K562 (cell line): ENCODE measurements at regions not wholly inside any gene's neighbourhood (a gene's known extent, or its start where the extent isn't known, plus 50 kb on each side); places are given as distances from the start of the nearest gene placed in this dataset.

Experiments
- BDP1 ChIP-seq: IDR thresholded peaks from 3 replicates; pipeline ENCODE4 v1.6.1; 2011; ENCODE audit not compliant: insufficient read length, insufficient read depth
- CEBPZ ChIP-seq: fragments of 150-350 bp; IDR thresholded peaks from 2 replicates; pipeline ENCODE4 v1.6.1; 2014; ENCODE audit warnings: low read depth, mild to moderate bottlenecking, low read length, borderline replicate concordance
- DMBX1 ChIP-seq: fragments of 250-450 bp; sonication (Bioruptor Pico); IDR thresholded peaks from 2 replicates; pipeline ENCODE4 v1.8.0; 2022; ENCODE audit warnings: inconsistent platforms, mild to moderate bottlenecking, moderate library complexity, borderline replicate concordance
- HNRNPUL1 ChIP-seq: fragments of 200-400 bp; formaldehyde crosslinking; IDR thresholded peaks from 2 replicates; pipeline ENCODE4 v1.6.1; 2017; ENCODE audit warnings: low read length
- NCOA4 ChIP-seq: fragments of 450-650 bp; IDR thresholded peaks from 2 replicates; pipeline ENCODE4 v1.6.1; 2018; ENCODE audit warnings: mild to moderate bottlenecking; ENCODE audit not compliant: partially characterized antibody
- RBM14 ChIP-seq: fragments of 200-400 bp; formaldehyde crosslinking; IDR thresholded peaks from 2 replicates; pipeline ENCODE4 v1.6.1; 2018; ENCODE audit warnings: low read depth, mild to moderate bottlenecking, low read length, moderate library complexity, borderline replicate concordance; ENCODE audit not compliant: insufficient read depth
- SMAD2 ChIP-seq: fragments of 150-350 bp; IDR thresholded peaks from 2 replicates; pipeline ENCODE4 v1.6.1; 2014; ENCODE audit warnings: low read depth, mild to moderate bottlenecking, low read length
- SMARCA4 ChIP-seq: fragments of 450-650 bp; IDR thresholded peaks from 2 replicates; pipeline ENCODE4 v1.6.1; 2016
- ZNF184 ChIP-seq: sonication (generic); formaldehyde crosslinking; IDR thresholded peaks from 2 replicates; pipeline ENCODE4 v1.5.0; 2020; ENCODE audit warnings: missing genetic modification reagents
- ZNF639 ChIP-seq, 2 experiments: fragments of 200-800 bp in 1 of 2; sonication (Bioruptor generic) in 1 of 2; sonication (generic) in 1 of 2; formaldehyde crosslinking in 1 of 2; IDR thresholded peaks in 1 of 2; conservative IDR thresholded peaks in 1 of 2; 2 replicates each; pipeline versions ENCODE4 v1.5.0 to v1.6.1; 2016 to 2020; ENCODE audit warnings: missing compliant biosample characterization in 1 of 2, missing genetic modification characterization in 1 of 2, missing genetic modification reagents in 1 of 2
- ZNF75A ChIP-seq: fragments of 450-650 bp; formaldehyde crosslinking; IDR thresholded peaks from 2 replicates; pipeline ENCODE4 v1.4.0; 2020; ENCODE audit warnings: mild to moderate bottlenecking
- TF ChIP-seq, protein P1 (sequence below), 2 experiments: fragments of 450-650 bp; IDR thresholded peaks; 2 replicates each; pipeline ENCODE4 v1.6.1; 2018; ENCODE audit warnings: mild to moderate bottlenecking in 2 of 2, low read depth in 1 of 2; ENCODE audit not compliant: partially characterized antibody in 2 of 2

DNA sequence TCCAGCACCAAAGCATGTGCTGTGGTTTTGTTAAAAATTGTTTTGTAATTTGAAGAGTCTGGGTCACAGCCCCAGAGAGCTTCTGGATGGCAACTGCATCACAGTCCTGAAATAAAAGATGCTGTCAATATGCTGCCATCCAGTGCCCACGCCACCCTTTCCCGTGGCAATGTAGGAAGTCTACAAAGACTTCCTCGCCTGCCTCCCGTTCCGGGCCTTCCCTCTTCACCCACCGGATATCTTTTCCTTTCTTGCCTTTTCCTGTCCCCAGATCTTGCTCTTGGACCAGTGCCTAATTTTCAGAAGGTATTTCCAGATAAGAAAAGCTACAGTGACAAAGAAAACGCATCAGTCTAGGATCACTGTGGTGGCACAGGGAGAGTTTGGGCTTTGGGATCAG, 85.3 kb upstream of the RNU6-1 start (continued):
- TF ChIP-seq CEBPZ: no peak
- TF ChIP-seq ZNF184 (CRISPR knock-in tag): no peak
- no peak for TF ChIP-seq ZNF639 (CRISPR knock-in tag; conservative IDR thresholded peaks at IDR 0.05 in 1 of 2, IDR thresholded peaks at IDR 0.05 in 1 of 2)
- TF ChIP-seq, protein P1, sequence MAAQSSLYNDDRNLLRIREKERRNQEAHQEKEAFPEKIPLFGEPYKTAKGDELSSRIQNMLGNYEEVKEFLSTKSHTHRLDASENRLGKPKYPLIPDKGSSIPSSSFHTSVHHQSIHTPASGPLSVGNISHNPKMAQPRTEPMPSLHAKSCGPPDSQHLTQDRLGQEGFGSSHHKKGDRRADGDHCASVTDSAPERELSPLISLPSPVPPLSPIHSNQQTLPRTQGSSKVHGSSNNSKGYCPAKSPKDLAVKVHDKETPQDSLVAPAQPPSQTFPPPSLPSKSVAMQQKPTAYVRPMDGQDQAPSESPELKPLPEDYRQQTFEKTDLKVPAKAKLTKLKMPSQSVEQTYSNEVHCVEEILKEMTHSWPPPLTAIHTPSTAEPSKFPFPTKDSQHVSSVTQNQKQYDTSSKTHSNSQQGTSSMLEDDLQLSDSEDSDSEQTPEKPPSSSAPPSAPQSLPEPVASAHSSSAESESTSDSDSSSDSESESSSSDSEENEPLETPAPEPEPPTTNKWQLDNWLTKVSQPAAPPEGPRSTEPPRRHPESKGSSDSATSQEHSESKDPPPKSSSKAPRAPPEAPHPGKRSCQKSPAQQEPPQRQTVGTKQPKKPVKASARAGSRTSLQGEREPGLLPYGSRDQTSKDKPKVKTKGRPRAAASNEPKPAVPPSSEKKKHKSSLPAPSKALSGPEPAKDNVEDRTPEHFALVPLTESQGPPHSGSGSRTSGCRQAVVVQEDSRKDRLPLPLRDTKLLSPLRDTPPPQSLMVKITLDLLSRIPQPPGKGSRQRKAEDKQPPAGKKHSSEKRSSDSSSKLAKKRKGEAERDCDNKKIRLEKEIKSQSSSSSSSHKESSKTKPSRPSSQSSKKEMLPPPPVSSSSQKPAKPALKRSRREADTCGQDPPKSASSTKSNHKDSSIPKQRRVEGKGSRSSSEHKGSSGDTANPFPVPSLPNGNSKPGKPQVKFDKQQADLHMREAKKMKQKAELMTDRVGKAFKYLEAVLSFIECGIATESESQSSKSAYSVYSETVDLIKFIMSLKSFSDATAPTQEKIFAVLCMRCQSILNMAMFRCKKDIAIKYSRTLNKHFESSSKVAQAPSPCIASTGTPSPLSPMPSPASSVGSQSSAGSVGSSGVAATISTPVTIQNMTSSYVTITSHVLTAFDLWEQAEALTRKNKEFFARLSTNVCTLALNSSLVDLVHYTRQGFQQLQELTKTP (IDR thresholded peaks at IDR 0.05; ENCODE audit: low read depth in 1 of 2, partially characterized antibody in 2 of 2): no peak
- peak; percentile 27; the same call in 1 of the 2 replicates for TF ChIP-seq SMARCA4
- TF ChIP-seq BDP1: no peak
- no peak for TF ChIP-seq ZNF75A (CRISPR knock-in tag)
- TF ChIP-seq SMAD2: no peak
- no peak for TF ChIP-seq HNRNPUL1
- no peak for TF ChIP-seq NCOA4
- TF ChIP-seq DMBX1 (CRISPR knock-in tag): peak; percentile 33; the same call in 1 of the 2 replicates
- TF ChIP-seq RBM14: no peak
